IMR-90 (cell line): ENCODE measurements at regions not wholly inside any gene's neighbourhood (a gene's known extent, or its start where the extent isn't known, plus 50 kb on each side); places are given as distances from the start of the nearest gene placed in this dataset.

Experiments
- ATAC-seq: fragments of 200-7000 bp; cut with Tn5 transposase; 2 replicates; pipeline ENCODE4 v1.9.1; 2020; ENCODE audit warnings: low read depth, mild to moderate bottlenecking, moderate library complexity
- BruUV-seq: library from RNA; stranded (reverse); fragments of 400-500 nt; replicated peaks from 2 replicates; lab custom pipeline; 2021; lab: Mats Ljungman, UMichigan
- CTCF ChIA-PET: fragments of 300-600 bp; formaldehyde crosslinking; extraction: SDS; loops from one replicate; lab custom pipeline; 2021; ENCODE audit warnings: antibody characterized with exemption; lab: Yijun Ruan, JAX
- POLR2A ChIA-PET: fragments of 300-600 bp; sonication (Branson Sonifier 250); formaldehyde crosslinking; loops from one replicate; lab custom pipeline; 2022; ENCODE audit warnings: antibody characterized with exemption; ENCODE audit not compliant: unreplicated experiment; lab: Charles Lee
- DNase-seq: peaks from one replicate; pipeline ENCODE4 v3.0.0; 2013
- H2AFZ ChIP-seq: replicated peaks from 2 replicates; pipeline ENCODE3; 2013; ENCODE audit warnings: low read length, mild to moderate bottlenecking; ENCODE audit not compliant: poor library complexity
- H2AK5ac ChIP-seq: 2 replicates; pipeline ENCODE4 v1.6.1; 2013; ENCODE audit warnings: low read depth, low read length, inconsistent platforms
- H2AK9ac ChIP-seq: replicated peaks from 2 replicates; pipeline ENCODE3; 2013; ENCODE audit warnings: mild to moderate bottlenecking, low read depth, low read length, moderate library complexity; ENCODE audit not compliant: poor library complexity
- H2BK120ac ChIP-seq: 2 replicates; pipeline ENCODE4 v1.6.1; 2013; ENCODE audit warnings: low read depth, low read length, inconsistent platforms
- H2BK15ac ChIP-seq: 3 replicates; pipeline ENCODE4 v1.6.1; 2013; ENCODE audit warnings: low read depth, low read length, inconsistent platforms
- H2BK20ac ChIP-seq: 2 replicates; pipeline ENCODE4 v1.6.1; 2013; ENCODE audit warnings: low read depth, mild to moderate bottlenecking, inconsistent platforms, low read length, moderate library complexity
- H2BK5ac ChIP-seq: 2 replicates; pipeline ENCODE4 v1.6.1; 2013; ENCODE audit warnings: mild to moderate bottlenecking, low read depth, low read length, inconsistent platforms; ENCODE audit not compliant: poor library complexity, severe bottlenecking
- H3K14ac ChIP-seq: replicated peaks from 2 replicates; pipeline ENCODE4 v1.6.1; 2013; ENCODE audit warnings: low read depth, low read length, inconsistent platforms
- H3K18ac ChIP-seq: 2 replicates; pipeline ENCODE4 v1.6.1; 2013; ENCODE audit warnings: low read depth, low read length, control low read depth
- H3K23ac ChIP-seq: 2 replicates; pipeline ENCODE4 v1.6.1; 2013; ENCODE audit warnings: low read depth, low read length, inconsistent platforms
- H3K27ac ChIP-seq: 2 replicates; pipeline ENCODE4 v1.5.1; 2013; ENCODE audit warnings: mild to moderate bottlenecking, control low read depth, low read length; ENCODE audit not compliant: insufficient read depth
- H3K27me3 ChIP-seq: 2 replicates; pipeline ENCODE4 v1.6.1; 2013; ENCODE audit warnings: low read length; ENCODE audit not compliant: control insufficient read depth, insufficient read depth
- H3K36me3 ChIP-seq: 2 replicates; pipeline ENCODE4 v1.6.1; 2013; ENCODE audit warnings: low read length, mixed read lengths; ENCODE audit not compliant: control insufficient read depth, insufficient read depth
- H3K4ac ChIP-seq: 2 replicates; pipeline ENCODE4 v1.6.1; 2013; ENCODE audit warnings: low read depth, low read length, inconsistent platforms
- H3K4me1 ChIP-seq: 2 replicates; pipeline ENCODE4 v1.6.1; 2013; ENCODE audit warnings: low read length, mixed read lengths; ENCODE audit not compliant: control insufficient read depth, insufficient read depth
- H3K4me2 ChIP-seq: 2 replicates; pipeline ENCODE4 v1.6.1; 2013; ENCODE audit warnings: low read depth, mild to moderate bottlenecking, control low read depth, low read length, moderate library complexity
- H3K4me3 ChIP-seq: 2 replicates; pipeline ENCODE4 v1.5.1; 2013; ENCODE audit warnings: low read depth, mild to moderate bottlenecking, control low read depth, low read length, moderate library complexity; ENCODE audit not compliant: insufficient read depth
- H3K56ac ChIP-seq: 2 replicates; pipeline ENCODE4 v1.6.1; 2013; ENCODE audit warnings: low read length, inconsistent platforms; ENCODE audit not compliant: insufficient read depth; ENCODE audit errors: extremely low read depth
- H3K79me1 ChIP-seq, 2 experiments: 2 replicates each; pipeline ENCODE4 v1.6.1; 2013; ENCODE audit warnings: low read length in 2 of 2, inconsistent platforms in 1 of 2, low read depth in 1 of 2
- H3K9ac ChIP-seq: 2 replicates; pipeline ENCODE4 v1.6.1; 2013; ENCODE audit warnings: low read depth, low read length, control low read depth
- H3K9me1 ChIP-seq: 2 replicates; pipeline ENCODE4 v1.6.1; 2013; ENCODE audit warnings: low read length, inconsistent platforms; ENCODE audit not compliant: insufficient read depth
- H3K9me3 ChIP-seq: 2 replicates; pipeline ENCODE4 v1.6.1; 2013; ENCODE audit warnings: low read length; ENCODE audit not compliant: control insufficient read depth, insufficient read depth
- H4K20me1 ChIP-seq: 2 replicates; pipeline ENCODE4 v1.6.1; 2013; ENCODE audit warnings: low read length, inconsistent platforms; ENCODE audit not compliant: insufficient read depth
- H4K5ac ChIP-seq: 2 replicates; pipeline ENCODE4 v1.6.1; 2013; ENCODE audit warnings: mild to moderate bottlenecking, low read depth, low read length, control low read depth
- H4K8ac ChIP-seq, 2 experiments: 2 replicates each; pipeline ENCODE4 v1.6.1; 2013; ENCODE audit warnings: low read depth in 2 of 2, low read length in 2 of 2, control low read depth in 1 of 2, inconsistent platforms in 1 of 2
- H4K91ac ChIP-seq: 2 replicates; pipeline ENCODE4 v1.6.1; 2013; ENCODE audit warnings: low read depth, low read length, inconsistent platforms; ENCODE audit not compliant: insufficient read depth
- CTCF ChIP-seq: conservative IDR thresholded peaks from 2 replicates; pipeline ENCODE4 v1.5.1; 2012; ENCODE audit warnings: mild to moderate bottlenecking, low read depth, low read length, improper control_type of control experiment
- MAZ ChIP-seq: IDR thresholded peaks from 2 replicates; pipeline ENCODE4 v1.6.1; 2012; ENCODE audit warnings: low read depth, mild to moderate bottlenecking, low read length, improper control_type of control experiment, moderate library complexity, borderline replicate concordance
- MXI1 ChIP-seq: IDR thresholded peaks from 2 replicates; pipeline ENCODE4 v1.6.1; 2012; ENCODE audit warnings: low read depth, mild to moderate bottlenecking, low read length, moderate library complexity, borderline replicate concordance
- POLR2A ChIP-seq: IDR thresholded peaks from 2 replicates; pipeline ENCODE4 v1.6.1; 2012; ENCODE audit warnings: mild to moderate bottlenecking, low read depth, low read length
- RAD21 ChIP-seq: IDR thresholded peaks from 2 replicates; pipeline ENCODE4 v1.6.1; 2012; ENCODE audit warnings: low read length, improper control_type of control experiment
- RCOR1 ChIP-seq: IDR thresholded peaks from 2 replicates; pipeline ENCODE4 v1.6.1; 2012; ENCODE audit warnings: mild to moderate bottlenecking, low read length, improper control_type of control experiment; ENCODE audit not compliant: insufficient replicate concordance
- WGBS, 2 experiments: methylation state at CpG; one replicate each; pipeline versions ENCODE4 v1.1.5 to v1.1.7; 2013; ENCODE audit warnings: missing lambda C conversion rate in 2 of 2; ENCODE audit not compliant: insufficient read length in 1 of 2; ENCODE audit errors: extremely low coverage in 2 of 2; 5-methylcytosine and 5-hydroxymethylcytosine counted together
- dilution Hi-C: fragments of 300-500 bp; cut with HindIII; formaldehyde crosslinking; loops from one replicate; pipeline ENCODE4 v1.14.3; 2018; ENCODE audit warnings: low sequenced_read_pairs; ENCODE audit not compliant: unreplicated experiment
- in situ Hi-C: fragments of 300-500 bp; cut with MboI; formaldehyde crosslinking; loops from 3 replicates; pipeline ENCODE4 v1.14.3; 2019; ENCODE audit warnings: low sequenced_read_pairs, inconsistent platforms, mixed read lengths
- intact Hi-C: fragments of 100-400 bp; cut with micrococcal nuclease; formaldehyde crosslinking; loops from 2 replicates; pipeline ENCODE4 v1.10.0; 2022

GRCh38 chr10:29083096-29083495, 205.8 kb upstream of the LYZL1 start:
- dilution Hi-C loops, result no loop called here

More at GRCh38 chr10:29083096-29083495, 205.8 kb upstream of the LYZL1 start:
- BruUV-seq, result no TSS peak
- intact Hi-C loops, result no loop called here
- no peak overlapping the region for H2BK20ac ChIP-seq
- H4K8ac ChIP-seq, result no peak overlapping the region
- POLR2A ChIA-PET, result no interaction called here
- H3K9me3 ChIP-seq, result no peaks in the 10 kb centered on the region
- no peaks in the 10 kb centered on the region for H4K20me1 ChIP-seq
- H3K9me1 ChIP-seq, result no peaks in the 10 kb centered on the region
- no peaks in the 10 kb centered on the region for H3K79me1 ChIP-seq
- no peak overlapping the region for H3K4me2 ChIP-seq
- ATAC-seq (no peak), DNase-seq (no peak)
- H4K5ac ChIP-seq, result no peak overlapping the region
- no peak overlapping the region for H3K27ac ChIP-seq
- no peaks in the 10 kb centered on the region for H3K4me1 ChIP-seq
- TF ChIP-seq POLR2A, result no peak
- TF ChIP-seq MXI1, result no peak
- TF ChIP-seq RAD21, result no peak
- TF ChIP-seq CTCF, result no peak
- TF ChIP-seq RCOR1, result no peak
- TF ChIP-seq MAZ, result no peak
- H3K18ac ChIP-seq, result no peak overlapping the region
- peaks cover 20% of the 10 kb centered on the region for H3K27me3 ChIP-seq
- H3K9ac ChIP-seq, result no peak overlapping the region
- H3K4me3 ChIP-seq, result no peak overlapping the region
- no peak overlapping the region for H2AK9ac ChIP-seq
- H2BK15ac ChIP-seq, result no peak overlapping the region
- no peak overlapping the region for H2AK5ac ChIP-seq
- no peak overlapping the region for H4K91ac ChIP-seq
- no peak overlapping the region for H3K56ac ChIP-seq
- CTCF ChIA-PET, result no interaction called here
- H2BK120ac ChIP-seq, result no peak overlapping the region
- H2BK5ac ChIP-seq, result no peak overlapping the region
- H3K23ac ChIP-seq, result no peak overlapping the region
- H3K36me3 ChIP-seq, result no peaks in the 10 kb centered on the region
- H2AFZ ChIP-seq, result no peak overlapping the region
- 87% methylated on average over 3 of the region's 6 CpGs; no CpG with 5 or more reads in 1 of the 2 experiments for WGBS, 2 experiments
- in situ Hi-C loops, result no loop called here
- H3K14ac ChIP-seq, result no peak overlapping the region
- no peak overlapping the region for H3K4ac ChIP-seq
